ENCODE measurements at regions not wholly inside any gene's neighbourhood (a gene's known extent, or its start where the extent isn't known, plus 50 kb on each side); places are given as distances from the start of the nearest gene placed in this dataset.

DNA sequence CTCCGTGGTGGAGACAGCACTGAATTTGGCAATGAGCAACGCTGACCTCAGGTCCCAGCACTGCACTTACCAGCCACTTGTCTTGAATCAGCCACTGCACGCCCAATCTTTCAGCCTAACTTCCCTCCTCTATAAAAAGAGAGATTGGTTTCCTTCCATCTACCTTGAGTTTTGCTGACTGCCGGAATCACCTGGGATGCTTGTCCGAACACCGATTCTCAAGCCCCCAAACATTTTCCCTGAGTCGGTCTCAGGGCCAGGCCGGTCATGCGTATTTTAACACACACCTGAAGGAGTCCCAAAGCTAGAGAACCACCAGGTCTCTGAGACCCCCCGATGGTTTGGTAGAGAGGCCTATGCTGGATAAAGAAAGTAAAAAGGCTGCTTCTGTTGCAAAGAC is 131.5 kb downstream of the SPATA19 start:
- no peak for ATAC-seq
- FAIRE-seq = no peak
- H3K27ac ChIP-seq = no peak overlapping the region
- H3K4me2 ChIP-seq = no peak overlapping the region
- 23% methylated on average over 10 of the region's 10 CpGs for WGBS (ENCODE audit: missing lambda C conversion rate)
- POLR2A ChIA-PET = no interaction called here
- H3K4me1 ChIP-seq = no peaks in the 10 kb centered on the region
- TF ChIP-seq JUNB (IDR thresholded peaks at IDR 0.05) = no peak
- no peak for TF ChIP-seq CHD4 (IDR thresholded peaks at IDR 0.05; ENCODE audit: borderline replicate concordance)
- no peak for TF ChIP-seq NFE2L2 (conservative IDR thresholded peaks at IDR 0.05; ENCODE audit: low read length)
- TF ChIP-seq POLR2A (IDR thresholded peaks at IDR 0.05; ENCODE audit: low read length) = no peak
- TF ChIP-seq KDM5A (IDR thresholded peaks at IDR 0.05) = no peak
- TF ChIP-seq HOXB13 (CRISPR knock-in tag; IDR thresholded peaks at IDR 0.05; ENCODE audit: low read depth) = no peak
- TF ChIP-seq, protein P1, sequence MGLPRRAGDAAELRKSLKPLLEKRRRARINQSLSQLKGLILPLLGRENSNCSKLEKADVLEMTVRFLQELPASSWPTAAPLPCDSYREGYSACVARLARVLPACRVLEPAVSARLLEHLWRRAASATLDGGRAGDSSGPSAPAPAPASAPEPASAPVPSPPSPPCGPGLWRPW (IDR thresholded peaks at IDR 0.05) = no peak
- TF ChIP-seq SREBF2 (IDR thresholded peaks at IDR 0.05) = no peak
- TF ChIP-seq ATOH8 (CRISPR knock-in tag; IDR thresholded peaks at IDR 0.05; ENCODE audit: low read depth) = no peak
- no peak for TF ChIP-seq SMC3 (IDR thresholded peaks at IDR 0.05)
- no peak overlapping the region for H3K4me3 ChIP-seq
- no peak for DNase-seq (ENCODE audit: low read depth in 1 of 2, low spot score in 1 of 2)
- H3K9me3 ChIP-seq = no peaks in the 10 kb centered on the region
- CTCF ChIA-PET = no interaction called here

GRCh38 chr11:133713406-133713805 is 131.9 kb downstream of the SPATA19 start:
- ChIA-PET CTCF (no interaction called here), POLR2A (no interaction called here)
- H3K9me3 ChIP-seq = no peaks in the 10 kb centered on the region
- no peak overlapping the region for H3K4me3 ChIP-seq
- no peak for FAIRE-seq
- no peak overlapping the region for H3K4me2 ChIP-seq
- TF ChIP-seq, protein P2, sequence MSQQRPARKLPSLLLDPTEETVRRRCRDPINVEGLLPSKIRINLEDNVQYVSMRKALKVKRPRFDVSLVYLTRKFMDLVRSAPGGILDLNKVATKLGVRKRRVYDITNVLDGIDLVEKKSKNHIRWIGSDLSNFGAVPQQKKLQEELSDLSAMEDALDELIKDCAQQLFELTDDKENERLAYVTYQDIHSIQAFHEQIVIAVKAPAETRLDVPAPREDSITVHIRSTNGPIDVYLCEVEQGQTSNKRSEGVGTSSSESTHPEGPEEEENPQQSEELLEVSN (IDR thresholded peaks at IDR 0.05; ENCODE audit: borderline replicate concordance, low read depth) = no peak
- no peak for TF ChIP-seq MAFK (IDR thresholded peaks at IDR 0.05; ENCODE audit: partially characterized antibody)
- ATAC-seq = no peak
- no peaks in the 10 kb centered on the region for H3K4me1 ChIP-seq
- no peak overlapping the region for H3K27ac ChIP-seq
- 0% methylated on average over 1 of the region's 3 CpGs for WGBS (ENCODE audit: missing lambda C conversion rate)
- DNase-seq (ENCODE audit: low read depth in 1 of 2, low spot score in 1 of 2) = no peak

- DNase-seq (ENCODE audit: low read depth in 1 of 2, low spot score in 1 of 2) = no peak
- Histone ChIP-seq H3K4me3 (no peak overlapping the region), H3K4me1 (no peaks in the 10 kb centered on the region), H3K4me2 (no peak overlapping the region), H3K27ac (no peak overlapping the region), H3K9me3 (no peaks in the 10 kb centered on the region)
- TF ChIP-seq HOXB5 (CRISPR knock-in tag; IDR thresholded peaks at IDR 0.05) = no peak
- TF ChIP-seq CBX2 (IDR thresholded peaks at IDR 0.05; ENCODE audit: borderline replicate concordance, low read depth) = no peak
- no peak for TF ChIP-seq ATOH8 (CRISPR knock-in tag; IDR thresholded peaks at IDR 0.05; ENCODE audit: low read depth)
- no peak for TF ChIP-seq PBX3 (IDR thresholded peaks at IDR 0.05)
- no peak for TF ChIP-seq CHD4 (IDR thresholded peaks at IDR 0.05; ENCODE audit: borderline replicate concordance)
- TF ChIP-seq, protein P3, sequence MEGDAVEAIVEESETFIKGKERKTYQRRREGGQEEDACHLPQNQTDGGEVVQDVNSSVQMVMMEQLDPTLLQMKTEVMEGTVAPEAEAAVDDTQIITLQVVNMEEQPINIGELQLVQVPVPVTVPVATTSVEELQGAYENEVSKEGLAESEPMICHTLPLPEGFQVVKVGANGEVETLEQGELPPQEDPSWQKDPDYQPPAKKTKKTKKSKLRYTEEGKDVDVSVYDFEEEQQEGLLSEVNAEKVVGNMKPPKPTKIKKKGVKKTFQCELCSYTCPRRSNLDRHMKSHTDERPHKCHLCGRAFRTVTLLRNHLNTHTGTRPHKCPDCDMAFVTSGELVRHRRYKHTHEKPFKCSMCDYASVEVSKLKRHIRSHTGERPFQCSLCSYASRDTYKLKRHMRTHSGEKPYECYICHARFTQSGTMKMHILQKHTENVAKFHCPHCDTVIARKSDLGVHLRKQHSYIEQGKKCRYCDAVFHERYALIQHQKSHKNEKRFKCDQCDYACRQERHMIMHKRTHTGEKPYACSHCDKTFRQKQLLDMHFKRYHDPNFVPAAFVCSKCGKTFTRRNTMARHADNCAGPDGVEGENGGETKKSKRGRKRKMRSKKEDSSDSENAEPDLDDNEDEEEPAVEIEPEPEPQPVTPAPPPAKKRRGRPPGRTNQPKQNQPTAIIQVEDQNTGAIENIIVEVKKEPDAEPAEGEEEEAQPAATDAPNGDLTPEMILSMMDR (IDR thresholded peaks at IDR 0.05) = no peak
- no peak for TF ChIP-seq TP53 (CRISPR knock-in tag; IDR thresholded peaks at IDR 0.05)
- no peak for TF ChIP-seq ESRRA (IDR thresholded peaks at IDR 0.05; ENCODE audit: borderline replicate concordance, low read length)
- TF ChIP-seq RAD21 (conservative IDR thresholded peaks at IDR 0.05 in 1 of 2, IDR thresholded peaks at IDR 0.05 in 1 of 2) = no peak
- TF ChIP-seq JUNB (IDR thresholded peaks at IDR 0.05) = no peak
- TF ChIP-seq NPAS2 (CRISPR knock-in tag; IDR thresholded peaks at IDR 0.05; ENCODE audit: borderline replicate concordance) = no peak
- no peak for TF ChIP-seq ZFP36 (IDR thresholded peaks at IDR 0.05; ENCODE audit: borderline replicate concordance, partially characterized antibody)
- TF ChIP-seq HEYL (CRISPR knock-in tag; IDR thresholded peaks at IDR 0.05) = no peak
- TF ChIP-seq HMGXB4 (CRISPR knock-in tag; IDR thresholded peaks at IDR 0.05; ENCODE audit: borderline replicate concordance) = no peak
- TF ChIP-seq ZNF302 (CRISPR knock-in tag; IDR thresholded peaks at IDR 0.05) = no peak
- TF ChIP-seq CEBPB (IDR thresholded peaks at IDR 0.05) = no peak
- TF ChIP-seq CHD2 (IDR thresholded peaks at IDR 0.05; ENCODE audit: low read length, partially characterized antibody) = no peak
- TF ChIP-seq KDM1A (IDR thresholded peaks at IDR 0.05; ENCODE audit: low read depth) = no peak
- CTCF ChIA-PET = no interaction called here
- ATAC-seq = no peak
- FAIRE-seq = no peak
- POLR2A ChIA-PET = no interaction called here
- 0% methylated on average over 4 of the region's 4 CpGs for WGBS (ENCODE audit: missing lambda C conversion rate)
These were observed 133.2 kb downstream of the SPATA19 start for GRCh38 chr11:133712051-133712560.

Data from A549 (cell line).